HG02588 (cell line): ENCODE measurements at regions not wholly inside any gene's neighbourhood (a gene's known extent, or its start where the extent isn't known, plus 50 kb on each side); places are given as distances from the start of the nearest gene placed in this dataset.

Source experiments
- ATAC-seq: cut with Tn5 transposase; IDR thresholded peaks from one replicate; pipeline ENCODE4 v1.9.1; 2021; ENCODE audit warnings: mild to moderate bottlenecking, moderate library complexity; ENCODE audit not compliant: unreplicated experiment

DNA sequence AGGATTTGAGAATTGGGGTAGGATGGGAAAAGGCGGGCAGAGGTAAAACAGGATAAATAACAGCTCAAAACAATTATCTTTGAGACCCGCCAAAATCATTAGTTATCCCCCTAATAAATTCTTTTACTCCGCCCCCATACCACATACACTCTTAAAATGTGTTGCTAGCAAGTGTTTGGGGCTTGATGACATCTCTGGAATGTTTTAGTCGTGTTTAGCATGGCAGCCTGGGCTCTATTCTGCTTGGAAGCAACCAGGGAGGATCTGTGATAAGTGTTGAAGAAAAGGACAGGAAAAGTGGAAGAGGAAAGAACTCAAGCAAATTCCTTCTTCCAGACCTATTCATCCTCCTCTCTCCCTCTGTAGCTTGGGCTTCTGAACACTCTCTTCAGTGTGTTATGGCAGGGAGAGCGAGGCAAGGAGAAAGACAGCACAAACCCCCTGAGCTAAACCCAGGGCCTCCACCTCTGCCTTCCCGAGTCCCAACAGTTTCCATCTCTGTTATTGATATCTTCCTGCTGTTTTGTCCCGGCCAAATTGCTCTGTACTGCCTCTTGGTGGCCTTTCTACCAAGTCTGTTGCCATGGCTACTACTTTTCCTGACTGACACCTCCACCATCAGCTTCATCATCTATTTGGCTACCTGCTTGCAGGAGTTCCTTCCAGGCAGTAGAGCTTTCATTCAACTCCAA is 135.8 kb downstream of the RPL22L1 start:
- ATAC-seq, result no peak

DNA sequence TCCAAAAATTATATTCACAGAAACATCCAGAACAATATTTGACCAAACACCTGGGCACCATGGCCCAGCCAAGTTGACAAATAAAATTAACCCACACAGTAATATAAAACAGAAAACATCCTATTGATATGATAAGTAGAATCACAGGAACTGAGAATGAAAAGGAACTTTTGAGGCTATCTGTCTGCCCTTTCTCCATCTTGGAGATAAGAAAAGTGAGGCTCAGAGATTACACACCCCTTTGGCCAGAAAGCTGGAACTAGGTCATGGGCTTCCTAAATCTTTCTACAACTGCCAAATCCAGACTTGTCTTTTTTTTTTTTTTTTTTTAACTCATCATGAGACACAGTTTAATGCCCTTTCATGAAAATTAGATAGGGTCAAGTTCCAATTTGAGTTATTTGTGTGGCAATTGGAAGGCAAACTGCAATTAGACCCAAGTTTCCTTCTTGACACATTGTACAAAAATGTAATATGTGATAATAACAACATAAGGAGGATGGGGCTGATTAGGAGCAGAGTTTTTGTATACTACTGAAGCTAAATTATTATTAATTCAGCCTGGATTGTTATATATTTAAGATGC is 137.2 kb downstream of the RPL22L1 start:
- ATAC-seq, result no peak

DNA sequence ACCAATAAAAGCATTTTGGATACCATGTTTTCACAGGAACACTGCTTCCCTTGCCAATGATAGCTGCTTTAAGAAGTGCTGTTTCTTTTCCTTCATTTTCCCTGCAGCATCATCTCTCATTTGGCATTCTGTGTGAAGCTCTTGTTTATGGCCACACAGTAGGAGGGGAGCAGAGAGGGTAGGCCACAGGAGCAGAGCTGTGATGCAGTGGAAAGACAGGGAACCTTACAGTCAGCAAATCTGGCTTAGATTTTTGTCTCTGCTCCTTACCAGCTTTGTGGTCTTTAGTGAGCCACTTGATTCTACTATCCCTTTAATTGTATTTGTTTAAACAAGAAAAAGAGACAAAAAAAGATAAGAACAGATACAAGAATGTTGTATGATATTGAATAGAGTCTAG is 138.7 kb downstream of the RPL22L1 start:
- no peak for ATAC-seq

DNA sequence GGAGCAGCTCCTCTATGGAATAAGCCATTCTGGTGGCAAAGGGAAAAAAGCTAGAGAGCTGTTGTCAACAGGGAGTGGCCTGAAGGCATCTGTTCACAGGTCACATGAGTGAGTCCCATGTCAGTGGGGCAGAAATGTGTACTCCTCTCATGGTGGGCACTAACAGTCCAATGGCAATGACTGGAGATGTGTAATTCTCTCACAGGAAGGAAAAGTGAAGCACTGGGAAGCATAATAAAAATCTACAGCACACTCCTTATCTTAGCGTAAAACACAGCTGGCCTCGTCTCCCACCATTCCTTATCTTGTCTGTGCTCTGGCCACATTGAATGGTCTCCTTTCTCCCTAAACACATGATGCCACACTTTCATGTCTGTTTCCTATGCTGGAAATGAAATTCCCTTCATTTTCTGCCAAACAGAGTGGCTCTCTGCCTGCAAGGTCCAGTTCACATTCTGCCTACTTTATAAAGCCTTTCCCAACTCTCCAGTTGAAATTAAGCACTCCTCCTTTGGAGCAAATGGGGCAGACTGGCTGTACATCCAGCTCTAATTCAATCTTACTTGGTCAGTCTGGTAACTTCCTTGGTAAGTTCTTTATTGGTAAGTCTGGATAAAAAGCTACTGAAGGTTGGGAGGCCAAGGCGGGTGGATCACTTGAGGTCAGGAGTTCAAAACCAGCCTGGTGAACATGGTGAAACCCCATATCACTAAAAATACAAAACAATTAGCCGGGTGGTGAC is 139.8 kb downstream of the RPL22L1 start:
- no peak for ATAC-seq

DNA sequence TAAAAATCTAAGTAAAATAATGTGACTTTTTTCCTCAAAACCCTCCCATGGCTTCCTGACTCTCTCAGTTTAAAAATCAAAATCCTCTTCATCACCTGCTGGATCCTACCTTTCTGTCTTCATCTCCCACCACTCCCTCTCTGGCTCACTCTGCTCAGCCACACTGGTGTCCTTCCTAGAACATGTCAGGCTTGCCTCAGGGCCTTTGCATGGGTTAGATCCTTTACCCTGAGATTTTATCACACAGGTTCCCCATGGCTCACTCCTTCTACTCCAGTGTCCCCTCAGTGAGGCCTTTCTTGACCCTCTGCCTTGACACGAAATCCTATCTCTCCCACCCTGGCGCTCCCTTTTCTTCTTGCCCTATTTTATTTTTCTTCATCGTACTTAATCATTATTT is 141.8 kb downstream of the RPL22L1 start:
- no peak for ATAC-seq

DNA sequence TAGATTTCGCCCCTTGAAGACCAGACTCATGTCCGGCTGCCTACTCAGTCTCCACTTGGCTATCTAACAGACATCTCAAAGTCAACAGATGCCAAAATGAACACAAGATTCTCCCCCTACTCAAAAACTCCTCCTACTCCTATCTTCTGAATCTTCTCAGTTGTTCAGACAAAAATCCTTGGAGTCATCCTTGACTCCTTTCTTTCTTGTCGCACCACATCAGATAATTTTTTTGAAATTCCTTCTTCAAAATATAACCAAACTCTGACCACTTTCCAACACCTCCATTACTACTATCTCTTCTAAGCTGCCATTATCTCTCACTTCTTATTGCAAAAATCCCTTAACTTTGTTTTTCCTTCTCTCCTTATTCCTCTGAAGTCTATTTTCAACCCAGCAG is 141.9 kb upstream of the SLC7A14 start:
- no peak for ATAC-seq

DNA sequence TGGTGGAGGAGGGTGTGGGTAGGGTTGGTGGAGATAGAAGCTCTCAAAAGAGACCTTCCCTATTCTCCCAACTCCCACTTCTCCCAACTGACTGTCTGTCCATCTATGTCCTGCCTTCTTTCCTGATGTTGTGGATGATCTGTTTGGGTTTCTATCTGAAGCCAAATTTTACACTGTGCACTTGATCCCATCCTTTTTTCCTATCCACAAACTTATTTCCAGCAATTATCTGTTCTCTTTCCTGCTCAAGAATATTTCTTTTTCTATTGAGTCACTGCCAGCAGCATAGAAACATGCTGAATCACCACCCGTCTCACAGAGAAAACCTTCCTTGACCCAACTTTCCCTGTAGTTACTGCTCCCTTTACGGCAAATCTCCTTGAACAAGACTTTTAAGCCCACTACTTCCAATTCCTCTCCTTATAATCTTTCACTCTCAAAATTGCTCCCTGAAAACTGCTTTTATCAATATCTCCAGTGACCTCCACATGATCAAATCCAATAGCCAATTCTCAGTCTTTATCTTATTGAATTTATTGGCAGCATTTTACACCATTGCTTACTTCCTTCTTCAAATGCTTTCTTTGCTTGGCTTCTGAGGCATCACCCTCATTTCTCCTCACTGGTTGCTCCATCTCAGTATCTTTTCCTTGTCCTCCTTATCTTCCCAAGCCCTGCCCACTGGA is 141.2 kb upstream of the SLC7A14 start:
- ATAC-seq, result no peak

DNA sequence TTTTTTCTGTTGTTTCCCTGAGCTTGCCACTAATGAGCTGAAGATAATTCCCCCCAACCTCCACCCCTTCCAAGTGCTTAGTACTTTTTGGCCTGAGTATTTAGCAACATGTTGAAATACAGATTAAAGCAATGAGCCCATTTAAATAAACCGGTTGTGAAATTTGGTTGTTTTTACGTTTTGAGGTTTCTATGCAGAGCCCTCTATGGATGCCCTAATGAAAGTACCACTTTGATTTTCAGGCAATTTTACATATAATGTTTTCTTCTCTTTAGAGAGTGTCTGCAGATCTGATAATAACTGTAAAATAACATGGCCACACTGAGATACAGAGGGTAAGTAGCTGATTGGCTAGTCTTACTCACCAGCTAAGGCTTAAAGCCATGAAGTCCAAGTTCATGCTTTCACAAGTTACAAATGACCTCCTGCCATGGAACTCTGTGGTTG is 139.4 kb upstream of the SLC7A14 start:
- no peak for ATAC-seq

DNA sequence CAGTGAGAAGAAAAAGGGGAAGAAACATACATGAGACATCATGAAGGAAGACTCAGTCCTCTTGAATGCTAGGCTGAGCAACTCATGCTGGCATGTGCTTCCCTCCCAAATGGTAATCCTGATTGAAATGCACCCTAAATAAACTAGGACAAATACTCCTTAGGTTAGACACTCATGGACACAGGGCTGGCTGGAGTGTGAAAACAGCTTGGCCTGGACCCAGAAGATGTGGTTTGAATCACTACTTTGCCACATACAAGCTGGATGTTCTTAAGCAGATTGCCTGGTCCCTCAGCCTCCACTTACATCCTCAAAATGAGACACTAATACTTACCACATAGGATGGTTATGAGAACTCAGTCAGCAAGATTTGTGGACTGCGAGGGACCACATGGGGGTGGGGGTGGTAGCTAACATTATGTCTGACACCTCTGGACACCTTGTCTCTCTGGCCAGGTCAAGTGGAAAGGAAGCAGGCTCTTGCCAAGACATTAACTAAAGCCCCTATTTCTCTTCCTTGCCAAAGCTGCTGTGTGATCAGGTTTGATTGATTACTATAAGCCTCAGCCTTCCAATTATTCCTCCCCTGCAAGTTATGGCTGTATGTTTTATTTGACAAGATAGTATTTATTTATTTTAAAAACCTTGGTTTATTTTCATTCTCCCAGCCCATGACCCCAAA is 138.9 kb upstream of the SLC7A14 start:
- no peak for ATAC-seq

DNA sequence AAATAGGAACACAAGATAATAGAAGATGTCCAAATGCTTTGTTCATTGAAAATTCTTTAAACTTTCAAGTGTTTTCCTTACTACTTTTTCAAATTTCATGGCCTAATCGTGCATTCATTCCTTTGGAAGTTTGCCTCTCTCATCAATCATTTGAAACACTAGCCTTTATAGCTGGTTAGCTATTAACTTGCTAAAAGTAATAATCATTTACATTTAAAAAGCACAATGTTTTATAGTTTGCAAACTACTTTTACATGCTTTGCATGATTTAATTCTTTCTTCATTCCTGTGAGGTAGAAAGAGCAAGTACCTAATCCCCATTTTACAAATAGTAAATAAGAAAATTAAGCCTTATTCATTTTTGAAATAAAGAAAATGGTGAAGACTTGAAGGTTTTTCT is 137.4 kb upstream of the SLC7A14 start:
- ATAC-seq, result no peak

DNA sequence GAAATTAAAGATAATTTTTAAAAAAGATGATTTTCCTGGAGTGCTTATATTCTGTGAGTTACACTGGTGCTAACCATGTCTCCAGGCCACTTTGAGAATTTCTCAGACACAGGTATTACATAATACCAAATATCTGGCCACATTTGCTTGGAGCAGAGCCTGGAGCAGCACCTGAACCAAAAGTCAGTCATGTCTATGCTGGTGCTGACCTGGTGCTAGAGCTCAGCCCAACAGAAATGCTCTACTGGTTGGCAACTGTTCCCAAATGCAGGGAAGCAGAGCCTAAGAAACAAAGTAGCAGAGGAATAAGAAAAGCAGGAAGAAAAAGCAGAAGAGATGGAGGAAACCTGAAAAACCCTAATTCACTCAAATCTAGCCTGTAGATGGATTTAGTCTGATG is 135.7 kb upstream of the SLC7A14 start:
- no peak for ATAC-seq

DNA sequence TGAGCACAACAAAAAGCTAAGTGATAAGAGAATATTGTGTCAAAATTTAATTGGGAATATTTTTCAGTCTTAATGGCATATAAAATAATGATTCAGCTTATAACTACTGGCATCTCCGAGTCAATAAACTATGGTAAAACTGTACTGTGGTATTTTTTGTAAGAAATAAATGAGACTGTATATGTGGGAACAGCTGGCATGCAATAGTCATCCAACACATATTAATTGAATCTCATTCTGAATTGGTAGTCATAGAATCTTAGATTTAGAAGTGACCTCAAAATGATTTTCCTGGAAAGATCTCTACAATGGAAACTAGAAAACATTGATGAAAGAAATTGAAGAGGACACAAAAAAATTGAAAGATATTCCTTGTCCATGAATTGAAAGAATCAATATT is 133.4 kb upstream of the SLC7A14 start:
- ATAC-seq, result no peak

DNA sequence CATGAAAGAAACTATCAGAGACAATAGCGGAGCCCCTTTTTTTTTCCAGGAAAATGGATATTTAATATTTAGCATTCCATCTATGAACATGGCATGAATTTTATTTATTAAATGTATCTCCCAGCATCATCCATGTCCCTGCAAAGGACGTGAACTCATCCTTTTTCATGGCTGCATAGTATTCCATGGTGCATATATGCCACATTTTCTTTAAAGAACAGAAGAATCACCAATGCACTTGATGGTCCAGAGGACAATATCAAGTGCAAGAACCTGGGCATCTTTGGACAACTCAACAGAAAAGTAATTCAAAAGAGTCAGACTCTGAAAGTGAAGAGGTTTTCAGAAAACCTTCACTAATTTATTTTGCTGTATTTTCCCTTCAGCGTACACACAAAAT is 133.0 kb upstream of the SLC7A14 start:
- ATAC-seq, result no peak

DNA sequence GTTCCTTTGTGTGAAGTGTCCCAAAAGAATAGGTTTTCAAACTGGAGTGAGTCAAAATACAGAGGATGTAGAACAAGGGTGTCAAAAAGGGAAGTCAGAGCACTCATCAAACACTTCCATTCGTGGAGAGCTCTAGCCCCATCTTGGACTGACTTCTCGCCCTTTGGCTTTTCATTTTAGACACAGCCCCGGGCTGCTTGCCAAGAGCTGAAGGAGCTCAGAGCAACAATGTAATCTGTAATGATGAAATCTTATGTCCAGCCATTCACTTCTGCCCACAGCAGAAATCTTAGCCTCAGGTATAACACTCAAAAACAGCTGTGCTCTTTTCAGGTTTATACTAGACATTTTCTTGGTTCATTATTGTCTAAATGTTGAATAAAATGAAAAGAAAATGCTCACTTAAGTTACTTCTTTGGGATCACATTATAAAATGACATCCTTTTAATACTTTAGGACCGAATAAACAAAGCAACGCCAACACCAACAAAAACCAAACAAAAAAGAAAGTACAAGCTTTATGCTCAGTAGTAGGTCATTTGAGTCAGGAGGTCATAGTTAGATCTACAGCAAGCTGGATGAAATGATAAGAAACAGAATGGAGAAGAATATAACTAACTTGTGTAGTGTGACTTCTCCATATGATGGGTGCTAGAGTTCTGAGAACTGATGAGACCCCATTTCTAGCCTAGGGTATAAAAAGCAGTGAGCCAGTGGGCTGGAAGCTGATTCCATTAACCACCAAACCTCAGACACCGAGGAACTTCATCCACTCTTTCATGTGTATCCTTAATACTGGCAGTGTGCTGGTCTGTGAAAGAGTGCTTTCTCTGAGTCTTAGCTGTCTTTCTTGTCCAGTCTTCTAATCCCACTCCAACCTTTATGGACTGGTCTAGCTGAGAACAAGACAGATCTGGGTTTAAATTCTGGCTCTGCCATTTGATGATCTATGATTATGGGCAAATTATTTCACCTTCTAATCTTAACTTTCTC is 131.8 kb upstream of the SLC7A14 start:
- ATAC-seq, result no peak

DNA sequence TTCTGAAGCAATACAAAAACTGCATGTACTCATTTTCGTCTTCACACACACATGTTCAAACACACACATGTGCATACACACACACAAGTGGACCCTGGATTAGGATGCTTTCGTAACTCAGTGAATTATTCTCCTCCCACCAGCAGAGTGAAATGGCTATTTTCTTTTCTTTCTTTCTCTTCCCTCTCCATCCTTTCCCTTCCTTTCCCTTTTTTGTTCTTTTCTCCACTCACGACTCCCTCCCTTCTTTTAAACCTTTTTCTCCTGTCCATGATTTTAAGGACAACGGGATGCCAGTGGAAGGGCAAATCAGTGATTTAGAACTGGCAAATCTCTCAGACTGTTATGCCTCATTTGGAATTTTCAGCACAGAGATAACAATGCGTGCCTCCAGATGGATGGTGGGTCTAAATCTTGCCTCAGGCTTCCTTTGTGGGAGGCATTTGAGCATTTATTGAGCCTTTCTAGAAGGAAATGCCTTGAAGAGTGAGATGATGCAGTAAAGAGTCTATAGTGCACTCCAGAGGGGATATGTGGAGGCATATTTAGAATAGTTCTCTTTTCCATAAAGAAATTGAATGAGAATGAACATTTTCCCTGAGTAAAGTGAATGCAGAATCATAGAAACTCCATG is 130.4 kb upstream of the SLC7A14 start:
- no peak for ATAC-seq

DNA sequence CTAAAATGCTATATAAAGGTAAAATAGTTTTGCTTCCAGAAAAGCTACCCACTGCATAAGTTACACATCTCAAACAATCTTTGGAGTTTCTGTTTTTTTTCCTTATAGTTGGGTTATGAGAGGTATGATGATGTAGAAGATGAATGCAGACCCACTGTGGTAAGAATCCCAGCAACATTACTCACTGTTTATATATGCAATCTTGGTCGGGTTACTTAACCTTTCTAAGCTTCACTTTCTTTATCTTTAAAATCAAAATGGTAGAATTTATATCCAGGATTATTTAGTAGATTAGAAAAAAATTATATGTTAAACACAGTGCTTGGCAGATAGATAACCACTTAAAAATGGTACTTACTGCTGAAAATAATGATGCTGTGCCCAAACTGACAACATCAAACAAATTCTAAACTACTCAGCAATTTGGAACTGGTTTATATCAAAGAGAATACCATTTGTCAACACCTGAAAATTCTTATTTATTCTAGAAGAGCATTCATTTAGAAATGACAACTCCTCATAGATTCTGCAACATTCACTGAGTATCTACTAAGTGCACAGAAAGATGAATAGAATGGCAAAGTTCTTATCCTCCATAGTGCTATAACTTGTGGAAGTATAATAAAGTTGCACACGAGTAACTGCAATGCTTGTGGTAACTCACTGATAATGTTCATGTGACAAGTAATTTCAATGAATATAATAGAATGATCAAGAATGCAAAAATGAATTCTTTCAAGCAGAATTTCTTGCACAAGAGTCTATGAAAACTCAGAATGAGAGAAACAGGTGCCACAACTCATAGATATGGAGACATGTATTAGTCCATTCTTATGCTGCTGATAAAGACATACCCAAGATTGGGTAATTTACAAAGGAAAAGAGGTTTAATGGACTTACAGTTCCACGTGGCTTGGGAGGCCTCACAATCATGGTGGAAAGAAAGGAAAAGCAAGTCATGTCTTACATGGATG is 129.0 kb upstream of the SLC7A14 start:
- ATAC-seq, result no peak

DNA sequence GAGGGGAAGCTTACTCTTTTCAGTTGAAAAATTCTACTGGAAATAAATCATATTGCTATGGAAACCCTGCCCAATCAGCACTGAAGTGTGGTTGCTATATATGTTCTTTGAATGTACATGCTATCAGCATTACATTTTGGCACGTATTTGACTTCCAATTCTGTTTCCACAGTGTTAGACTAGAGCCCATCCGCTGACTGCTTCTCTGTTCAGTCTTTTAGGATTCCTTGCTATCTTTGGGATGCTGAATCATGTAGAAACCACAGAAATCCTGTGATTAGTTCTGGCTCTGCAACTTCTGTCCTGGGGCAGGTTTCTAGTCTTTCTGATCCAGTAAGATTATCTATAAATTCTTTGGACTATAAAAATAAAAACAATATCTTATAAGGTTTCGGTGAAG is 128.2 kb upstream of the SLC7A14 start:
- no peak for ATAC-seq

DNA sequence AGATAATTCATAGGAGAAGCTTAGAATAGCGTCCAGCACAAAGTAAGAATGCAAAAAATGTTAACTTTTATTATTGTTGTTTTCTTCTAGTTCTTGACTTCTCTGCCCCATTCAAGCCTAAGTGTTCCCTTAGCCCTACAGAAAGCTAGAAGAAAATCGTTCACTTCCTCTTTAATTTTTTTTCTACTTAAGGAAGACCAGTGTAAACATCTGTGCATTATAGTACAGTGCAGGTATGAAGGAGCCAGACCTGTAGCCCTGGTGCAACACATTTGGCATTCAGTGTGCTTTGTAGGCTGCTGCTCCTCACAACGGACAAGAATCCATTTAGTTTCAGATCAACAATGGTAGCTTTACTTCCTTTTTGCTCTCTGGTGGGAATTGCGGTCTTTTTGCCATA is 127.8 kb upstream of the SLC7A14 start:
- no peak for ATAC-seq
